Aorta (tissue), 5 donors: ENCODE measurements at regions not wholly inside any gene's neighbourhood (a gene's known extent, or its start where the extent isn't known, plus 50 kb on each side); places are given as distances from the start of the nearest gene placed in this dataset.
"Not testable (repeated sequence)": the region's sequence is repeated elsewhere in the genome, so short reads cannot be mapped to it uniquely, and the experiment has no call there.

Experiments used
- ATAC-seq: fragments of 200-7000 bp; cut with Tn5 transposase; one replicate; pipeline ENCODE4 v1.9.1; 2022; ENCODE audit warnings: moderate library complexity; ENCODE audit not compliant: low FRiP score
- DNase-seq, 2 donors: peaks; one replicate each; pipeline ENCODE4 v3.0.0-alpha.2; 2020
- H3K27ac ChIP-seq, 2 donors: one replicate each; pipeline ENCODE4 v1.5.1; 2013; ENCODE audit warnings: low read length in 2 of 2, mild to moderate bottlenecking in 2 of 2, moderate library complexity in 2 of 2, control low read depth in 1 of 2, inconsistent platforms in 1 of 2, low read depth in 1 of 2
- H3K27me3 ChIP-seq, 2 donors: one replicate each; pipeline ENCODE4 v1.6.1; 2013; ENCODE audit warnings: control low read depth in 1 of 2, low read length in 1 of 2, mild to moderate bottlenecking in 1 of 2, moderate library complexity in 1 of 2; ENCODE audit not compliant: insufficient read depth in 2 of 2, control insufficient read depth in 1 of 2
- H3K36me3 ChIP-seq, 2 donors: one replicate each; pipeline ENCODE4 v1.6.1; 2013; ENCODE audit warnings: control low read depth in 1 of 2, low read length in 1 of 2, mild to moderate bottlenecking in 1 of 2; ENCODE audit not compliant: insufficient read depth in 2 of 2, control insufficient read depth in 1 of 2
- H3K4me1 ChIP-seq, 2 donors: one replicate each; pipeline ENCODE4 v1.6.1; 2013; ENCODE audit warnings: low read length in 2 of 2, control low read depth in 1 of 2, mild to moderate bottlenecking in 1 of 2, moderate library complexity in 1 of 2; ENCODE audit not compliant: insufficient read depth in 2 of 2, control insufficient read depth in 1 of 2
- H3K4me3 ChIP-seq, 2 donors: one replicate each; pipeline ENCODE4 v1.5.1; 2013; ENCODE audit warnings: low read length in 2 of 2, control low read depth in 1 of 2, mild to moderate bottlenecking in 1 of 2
- H3K9me3 ChIP-seq: one replicate; pipeline ENCODE4 v1.6.1; 2013; ENCODE audit warnings: mild to moderate bottlenecking, low read length; ENCODE audit not compliant: control insufficient read depth
- WGBS, 2 donors: extraction: QIAGEN DNeasy Blood & Tissue Kit; methylation state at CpG; one replicate each; pipeline ENCODE4 v1.1.7; 2013; 5-methylcytosine and 5-hydroxymethylcytosine counted together
- intact Hi-C, 2 donors: fragments of 100-400 bp; cut with DNase I; formaldehyde crosslinking; loops; one replicate each; pipeline versions ENCODE4 v1.14.2 to v1.15.0; 2022
- donor health status: healthy with polysubstance abuse.
- donor health status: Bipolar disorder and iron deficiency.
- donor health status: DM: no; HTN: no; CAD: no.
- donor health status: DM: no; HTN: no; CAD: no.
- donor health status: DM: yes; HTN: yes; CAD: no.

GRCh38 chr3:180430896-180431295, 171.1 kb upstream of the TTC14 start:
- intact Hi-C loops = no loop called here
- no peaks in the 10 kb centered on the region for H3K9me3 ChIP-seq
- no peak overlapping the region for H3K27ac ChIP-seq
- ATAC-seq (no peak), DNase-seq (no peak)
- H3K4me3 ChIP-seq = no peak overlapping the region
- WGBS, 2 donors = 69 to 81% methylated on average over 2 of the region's 2 CpGs
- H3K36me3 ChIP-seq = no peaks in the 10 kb centered on the region
- no peaks in the 10 kb centered on the region for H3K4me1 ChIP-seq
- H3K27me3 ChIP-seq = no peaks in the 10 kb centered on the region

- Histone ChIP-seq H3K27ac (no peak overlapping the region), H3K9me3 (no peaks in the 10 kb centered on the region), H3K36me3 (no peaks in the 10 kb centered on the region), H3K4me3 (no peak overlapping the region), H3K4me1 (no peaks in the 10 kb centered on the region), H3K27me3 (no peaks in the 10 kb centered on the region)
- no peak for DNase-seq
- WGBS, 2 donors = 29 to 53% methylated on average over 1 of the region's 1 CpG
- intact Hi-C loops = no loop called here
- ATAC-seq = no peak
Measured at GRCh38 chr3:180433152-180433551, 168.8 kb upstream of the TTC14 start.

DNA sequence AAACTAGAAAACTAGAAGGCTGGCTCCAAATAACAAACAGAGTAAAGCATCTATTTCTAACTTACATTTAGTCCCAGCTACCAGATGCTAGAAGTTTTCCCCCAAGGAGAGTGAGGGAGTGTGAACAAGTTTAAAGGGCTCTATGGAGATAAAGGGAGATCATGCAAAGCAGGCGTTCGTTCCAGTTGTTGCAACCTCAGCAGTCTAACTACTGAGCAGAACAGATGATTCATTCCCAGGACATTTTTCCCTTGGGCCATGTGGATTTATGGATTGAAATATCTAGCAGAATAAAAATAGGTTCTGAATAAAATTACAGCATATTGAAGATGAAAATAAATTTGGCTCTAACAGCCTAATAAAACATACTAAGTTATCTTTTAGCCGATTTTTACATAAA, 154.8 kb upstream of the TTC14 start:
- ATAC-seq (no peak), DNase-seq (no peak)
- WGBS, 2 donors = 68 to 69% methylated on average over 3 of the region's 3 CpGs
- Histone ChIP-seq H3K9me3 (no peaks in the 10 kb centered on the region), H3K27ac (no peak overlapping the region), H3K36me3 (no peaks in the 10 kb centered on the region), H3K27me3 (no peaks in the 10 kb centered on the region), H3K4me1 (no peaks in the 10 kb centered on the region), H3K4me3 (no peak overlapping the region)
- intact Hi-C loops = no loop called here

- H3K9me3 ChIP-seq, H3K36me3 ChIP-seq, H3K4me1 ChIP-seq, H3K4me3 ChIP-seq, intact Hi-C loops, DNase-seq, H3K27ac ChIP-seq, ATAC-seq, H3K27me3 ChIP-seq: not testable (repeated sequence)
- WGBS, 2 donors = 86 to 88% methylated on average over 17 of the region's 17 CpGs
Measured at GRCh38 chr3:180448407-180448806, 153.6 kb upstream of the TTC14 start.

GRCh38 chr3:180457225-180457624, 144.7 kb upstream of the TTC14 start:
- H3K36me3 ChIP-seq = no peaks in the 10 kb centered on the region
- ATAC-seq (no peak), DNase-seq (no peak)
- no peaks in the 10 kb centered on the region for H3K9me3 ChIP-seq
- no peak overlapping the region for H3K27ac ChIP-seq
- intact Hi-C loops = no loop called here
- H3K27me3 ChIP-seq = peaks cover 0 to 2% of the 10 kb centered on the region in 2 donors
- no peaks in the 10 kb centered on the region for H3K4me1 ChIP-seq
- no peak overlapping the region for H3K4me3 ChIP-seq

DNA sequence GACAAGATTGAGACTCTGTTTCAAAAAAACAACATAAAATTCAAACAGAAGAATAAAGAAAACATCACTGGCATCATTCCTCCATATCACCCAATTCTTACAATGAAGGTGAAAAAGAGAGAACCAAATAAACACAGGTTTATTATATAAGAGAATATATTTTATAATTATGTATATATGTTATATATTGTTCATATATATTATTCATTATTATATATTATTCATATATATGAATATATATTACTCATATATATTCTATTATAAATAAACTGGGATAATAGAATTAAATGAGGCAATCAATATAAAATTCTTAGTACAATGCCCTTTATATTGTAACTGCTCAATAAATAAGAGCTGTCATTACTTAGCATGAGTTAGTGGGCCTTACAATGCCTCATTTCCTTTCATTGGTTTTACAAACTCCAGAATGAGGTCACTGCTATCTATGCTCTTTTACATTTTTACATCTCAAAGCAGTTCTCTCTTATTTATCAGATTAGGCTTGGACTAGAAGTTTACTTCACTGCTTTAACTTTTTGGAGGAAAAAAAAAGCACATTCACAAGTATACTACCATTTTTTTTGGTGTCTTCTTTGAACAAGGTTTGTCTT, 135.5 kb upstream of the TTC14 start:
- Histone ChIP-seq H3K4me3 (no peak overlapping the region), H3K4me1 (no peaks in the 10 kb centered on the region), H3K27me3 (no peaks in the 10 kb centered on the region), H3K9me3 (peaks cover 2% of the 10 kb centered on the region), H3K27ac (no peak overlapping the region), H3K36me3 (no peaks in the 10 kb centered on the region)
- intact Hi-C loops = no loop called here
- no peak for ATAC-seq
- DNase-seq = no peak

DNA sequence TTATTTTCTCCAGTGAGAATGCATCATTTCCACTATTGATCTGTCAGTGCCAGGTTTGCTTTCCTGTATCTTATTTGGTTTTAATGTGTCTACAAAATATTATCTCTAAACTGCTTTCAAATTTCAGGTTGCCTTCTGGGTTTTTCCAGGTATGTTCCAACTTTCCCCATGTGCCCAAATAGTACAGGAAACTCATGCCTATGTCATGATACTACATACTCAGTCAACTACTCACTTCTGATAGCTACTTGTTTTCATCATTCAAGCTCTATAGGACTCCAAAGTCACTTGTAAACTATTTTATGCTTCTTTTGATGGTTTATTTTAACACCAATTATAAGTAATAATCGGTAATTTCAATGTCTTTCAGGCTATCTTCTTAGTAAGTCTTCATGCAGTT, 134.8 kb upstream of the TTC14 start:
- H3K27me3 ChIP-seq = no peaks in the 10 kb centered on the region
- H3K4me3 ChIP-seq = no peak overlapping the region
- intact Hi-C loops = no loop called here
- 74 to 75% methylated on average over 1 of the region's 1 CpG for WGBS, 2 donors
- no peak for ATAC-seq
- no peak overlapping the region for H3K27ac ChIP-seq
- H3K9me3 ChIP-seq = peaks cover 2% of the 10 kb centered on the region
- H3K36me3 ChIP-seq = no peaks in the 10 kb centered on the region
- no peak for DNase-seq
- no peaks in the 10 kb centered on the region for H3K4me1 ChIP-seq

DNA sequence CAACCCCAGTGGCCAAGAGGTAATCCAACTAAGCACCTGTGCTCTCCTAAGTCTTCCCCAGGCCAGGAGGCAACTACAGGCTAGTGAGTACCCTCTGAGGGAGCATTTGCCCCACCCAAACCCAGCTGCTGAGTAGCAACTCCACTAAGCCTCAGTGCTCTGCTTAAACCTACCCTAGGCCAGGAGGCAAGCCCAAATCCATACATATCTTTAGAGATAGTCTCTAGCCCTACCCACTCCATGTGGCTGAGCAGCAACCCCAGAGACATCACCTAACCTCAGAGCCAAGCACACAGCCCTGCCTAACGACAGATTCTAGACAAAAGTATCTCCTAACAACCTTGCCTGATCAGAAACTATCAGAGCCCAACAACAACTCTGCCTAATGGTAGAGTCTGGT, 132.8 kb upstream of the TTC14 start:
- Histone ChIP-seq H3K27ac (no peak overlapping the region), H3K9me3 (no peaks in the 10 kb centered on the region), H3K4me3 (no peak overlapping the region), H3K4me1 (no peaks in the 10 kb centered on the region), H3K27me3 (no peaks in the 10 kb centered on the region), H3K36me3 (no peaks in the 10 kb centered on the region)
- ATAC-seq (no peak), DNase-seq (no peak)
- intact Hi-C loops = no loop called here
- WGBS, 2 donors = 70 to 73% methylated on average over 1 of the region's 1 CpG

- Histone ChIP-seq H3K36me3 (no peaks in the 10 kb centered on the region), H3K27me3 (no peaks in the 10 kb centered on the region), H3K9me3 (peaks cover 2% of the 10 kb centered on the region), H3K27ac (no peak overlapping the region), H3K4me3 (no peak overlapping the region), H3K4me1 (no peaks in the 10 kb centered on the region)
- ATAC-seq (no peak), DNase-seq (no peak)
- WGBS, 2 donors = 75 to 76% methylated on average over 5 of the region's 5 CpGs
- intact Hi-C loops = no loop called here
Measured at GRCh38 chr3:180478695-180479094, 123.3 kb upstream of the TTC14 start.
